H9 (cell line): ENCODE measurements at regions not wholly inside any gene's neighbourhood (a gene's known extent, or its start where the extent isn't known, plus 50 kb on each side); places are given as distances from the start of the nearest gene placed in this dataset.

ENCODE experiments used
- DNase-seq: peaks from one replicate; pipeline ENCODE4 v3.0.0-alpha.2; 2017
- H2AFZ ChIP-seq: one replicate; pipeline ENCODE4 v1.6.1; 2013; ENCODE audit warnings: mild to moderate bottlenecking, low read length, control low read depth, moderate library complexity
- H2AK5ac ChIP-seq: 2 replicates; pipeline ENCODE4 v1.6.1; 2013; ENCODE audit warnings: low read length, control low read depth, mixed read lengths; ENCODE audit not compliant: insufficient read length
- H2BK120ac ChIP-seq: one replicate; pipeline ENCODE4 v1.6.1; 2013; ENCODE audit warnings: low read depth, mild to moderate bottlenecking, low read length, control low read depth, inconsistent platforms; ENCODE audit not compliant: poor library complexity, severe bottlenecking
- H2BK12ac ChIP-seq: 2 replicates; pipeline ENCODE4 v1.6.1; 2013; ENCODE audit warnings: low read length, control low read depth, mixed read lengths, low read depth; ENCODE audit not compliant: insufficient read length
- H2BK15ac ChIP-seq: 2 replicates; pipeline ENCODE4 v1.6.1; 2013; ENCODE audit warnings: low read depth, low read length, control low read depth
- H2BK20ac ChIP-seq: one replicate; pipeline ENCODE4 v1.6.1; 2013; ENCODE audit warnings: low read depth, mild to moderate bottlenecking, low read length, control low read depth, inconsistent platforms; ENCODE audit not compliant: poor library complexity, severe bottlenecking
- H2BK5ac ChIP-seq: 2 replicates; pipeline ENCODE4 v1.6.1; 2013; ENCODE audit warnings: low read length, control low read depth, mixed read lengths; ENCODE audit not compliant: insufficient read length
- H3K14ac ChIP-seq: 2 replicates; pipeline ENCODE4 v1.6.1; 2013; ENCODE audit warnings: low read length, control low read depth; ENCODE audit not compliant: insufficient read depth
- H3K18ac ChIP-seq: 2 replicates; pipeline ENCODE4 v1.6.1; 2013; ENCODE audit warnings: low read depth, mild to moderate bottlenecking, mixed read lengths, low read length, control low read depth; ENCODE audit not compliant: insufficient read length
- H3K23ac ChIP-seq: 2 replicates; pipeline ENCODE4 v1.6.1; 2013; ENCODE audit warnings: low read length, control low read depth, mixed read lengths, low read depth; ENCODE audit not compliant: insufficient read length
- H3K23me2 ChIP-seq: 2 replicates; pipeline ENCODE4 v1.6.1; 2013; ENCODE audit warnings: low read depth, mild to moderate bottlenecking, mixed read lengths, low read length, control low read depth; ENCODE audit not compliant: insufficient read length, poor library complexity, severe bottlenecking
- H3K27ac ChIP-seq: 2 replicates; pipeline ENCODE4 v1.5.1; 2013; ENCODE audit warnings: low read length, control low read depth, mixed read lengths, low read depth; ENCODE audit not compliant: insufficient read length
- H3K27me3 ChIP-seq: 2 replicates; pipeline ENCODE4 v1.6.1; 2013; ENCODE audit warnings: low read length, control low read depth, inconsistent platforms; ENCODE audit not compliant: insufficient read depth
- H3K4ac ChIP-seq: 2 replicates; pipeline ENCODE4 v1.6.1; 2013; ENCODE audit warnings: low read depth, mild to moderate bottlenecking, control low read depth, inconsistent platforms, low read length, moderate library complexity
- H3K4me1 ChIP-seq: 2 replicates; pipeline ENCODE4 v1.6.1; 2013; ENCODE audit warnings: low read length, control low read depth, inconsistent platforms; ENCODE audit not compliant: insufficient read depth
- H3K4me2 ChIP-seq: 2 replicates; pipeline ENCODE4 v1.6.1; 2013; ENCODE audit warnings: low read length, control low read depth, mixed read lengths; ENCODE audit not compliant: insufficient read length, insufficient read depth
- H3K56ac ChIP-seq: 2 replicates; pipeline ENCODE4 v1.6.1; 2013; ENCODE audit warnings: low read depth, mild to moderate bottlenecking, mixed read lengths, low read length, control low read depth; ENCODE audit not compliant: insufficient read length
- H3K79me1 ChIP-seq: 2 replicates; pipeline ENCODE4 v1.6.1; 2013; ENCODE audit warnings: low read depth, mild to moderate bottlenecking, moderate library complexity, low read length, control low read depth, inconsistent platforms; ENCODE audit not compliant: insufficient read depth, poor library complexity, severe bottlenecking
- H3K79me2 ChIP-seq: 2 replicates; pipeline ENCODE4 v1.6.1; 2013; ENCODE audit warnings: low read length, control low read depth, inconsistent platforms; ENCODE audit not compliant: insufficient read depth
- H3K9ac ChIP-seq: 2 replicates; pipeline ENCODE4 v1.6.1; 2013; ENCODE audit warnings: low read length, control low read depth, mixed read lengths; ENCODE audit not compliant: insufficient read length; ENCODE audit errors: extremely low read depth
- H3K9me3 ChIP-seq: one replicate; pipeline ENCODE4 v1.6.1; 2013; ENCODE audit warnings: low read depth, low read length, inconsistent platforms; ENCODE audit not compliant: control insufficient read depth
- H3T11ph ChIP-seq: one replicate; pipeline ENCODE4 v1.6.1; 2013; ENCODE audit warnings: mild to moderate bottlenecking, low read length, control low read depth, inconsistent platforms
- H4K20me1 ChIP-seq: one replicate; pipeline ENCODE4 v1.6.1; 2013; ENCODE audit not compliant: control insufficient read depth, insufficient read length, insufficient read depth
- H4K5ac ChIP-seq: 2 replicates; pipeline ENCODE4 v1.6.1; 2013; ENCODE audit warnings: low read depth, mild to moderate bottlenecking, mixed read lengths, low read length, control low read depth; ENCODE audit not compliant: insufficient read length
- H4K8ac ChIP-seq: replicated peaks from 2 replicates; pipeline ENCODE4 v1.6.1; 2013; ENCODE audit warnings: low read length, control low read depth, mixed read lengths, low read depth; ENCODE audit not compliant: insufficient read length
- H4K91ac ChIP-seq: 2 replicates; pipeline ENCODE4 v1.6.1; 2013; ENCODE audit warnings: low read depth, mild to moderate bottlenecking, moderate library complexity, mixed read lengths, low read length, control low read depth; ENCODE audit not compliant: insufficient read length
- H3K27ac Mint-ChIP-seq, 3 experiments: 2 replicates in 2 of 3; 3 replicates in 1 of 3; pipeline ENCODE4 v1.8.0; 2020 to 2021; ENCODE audit warnings: mixed read lengths in 3 of 3, mild to moderate bottlenecking in 1 of 3, moderate library complexity in 1 of 3
- H3K27me3 Mint-ChIP-seq: 2 replicates; pipeline ENCODE4 v1.8.0; 2021; ENCODE audit warnings: low read depth, mild to moderate bottlenecking, moderate library complexity, mixed read lengths
- H3K36me3 Mint-ChIP-seq, 3 experiments: 2 replicates in 2 of 3; 3 replicates in 1 of 3; pipeline ENCODE4 v1.8.0; 2020 to 2021; ENCODE audit warnings: low read depth in 3 of 3, mixed read lengths in 3 of 3; ENCODE audit not compliant: insufficient read depth in 1 of 3
- H3K4me1 Mint-ChIP-seq, 2 experiments: 2 replicates each; pipeline ENCODE4 v1.8.0; 2020; ENCODE audit warnings: mixed read lengths in 2 of 2
- H3K4me3 Mint-ChIP-seq, 2 experiments: 2 replicates in 1 of 2; 3 replicates in 1 of 2; pipeline ENCODE4 v1.8.0; 2020 to 2021; ENCODE audit warnings: mild to moderate bottlenecking in 2 of 2, mixed read lengths in 2 of 2, moderate library complexity in 1 of 2
- H3K9me3 Mint-ChIP-seq, 2 experiments: 2 replicates in 1 of 2; 3 replicates in 1 of 2; pipeline ENCODE4 v1.8.0; 2020; ENCODE audit warnings: mild to moderate bottlenecking in 2 of 2, mixed read lengths in 2 of 2, moderate library complexity in 1 of 2
- WGBS: extraction: QIAGEN DNeasy Blood & Tissue Kit; methylation state at CpG from one replicate; pipeline ENCODE4 v1.1.7; 2013; ENCODE audit warnings: missing lambda C conversion rate, low lambda C conversion rate, mixed read lengths; ENCODE audit not compliant: insufficient read length; ENCODE audit errors: extremely low coverage; 5-methylcytosine and 5-hydroxymethylcytosine counted together
- TF ChIP-seq, protein P1 (sequence below): fragments of 200-600 bp; sonication (generic); conservative IDR thresholded peaks from 3 replicates; pipeline ENCODE4 v1.8.0; 2021; ENCODE audit warnings: antibody characterized with exemption, mild to moderate bottlenecking

DNA sequence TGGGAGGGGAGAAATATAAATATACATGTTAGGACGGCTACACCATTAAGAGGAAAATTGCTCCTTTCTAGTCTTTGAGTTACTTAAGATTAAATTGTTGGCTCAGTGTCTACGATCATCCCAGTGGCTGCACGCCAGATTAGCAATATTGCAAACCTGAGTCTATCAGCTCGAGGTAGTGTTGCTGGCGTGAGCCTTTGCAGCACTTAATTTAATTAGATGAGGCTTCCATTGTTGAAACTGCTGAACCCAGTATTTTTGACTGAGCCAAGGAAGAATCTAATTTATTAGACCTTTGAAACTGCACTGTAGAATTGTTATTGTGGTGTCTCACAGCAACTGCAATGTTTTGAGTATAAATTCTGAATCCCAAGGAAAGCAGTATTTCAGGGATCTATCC, 782.4 kb upstream of the ROBO1 start:
- Histone ChIP-seq H2AK5ac (no peak overlapping the region), H4K20me1 (no peaks in the 10 kb centered on the region), H3K23me2 (no peaks in the 10 kb centered on the region), H4K5ac (no peak overlapping the region), H3K79me1 (no peaks in the 10 kb centered on the region), H3K27me3 (no peaks in the 10 kb centered on the region), H3K27ac (no peak overlapping the region), H2BK12ac (no peak overlapping the region), H2AFZ (no peak overlapping the region), H3K18ac (no peak overlapping the region), H3K23ac (no peak overlapping the region), H3K9ac (no peak overlapping the region), H2BK20ac (no peak overlapping the region), H2BK15ac (no peak overlapping the region), H2BK5ac (no peak overlapping the region), H3K9me3 (no peaks in the 10 kb centered on the region), H4K8ac (no peak overlapping the region), H3T11ph (no peak overlapping the region), H2BK120ac (no peak overlapping the region), H3K4ac (no peak overlapping the region), H4K91ac (no peak overlapping the region), H3K14ac (no peak overlapping the region), H3K4me1 (no peaks in the 10 kb centered on the region), H3K4me2 (no peak overlapping the region), H3K79me2 (no peaks in the 10 kb centered on the region), H3K56ac (no peak overlapping the region)
- TF ChIP-seq, protein P1, sequence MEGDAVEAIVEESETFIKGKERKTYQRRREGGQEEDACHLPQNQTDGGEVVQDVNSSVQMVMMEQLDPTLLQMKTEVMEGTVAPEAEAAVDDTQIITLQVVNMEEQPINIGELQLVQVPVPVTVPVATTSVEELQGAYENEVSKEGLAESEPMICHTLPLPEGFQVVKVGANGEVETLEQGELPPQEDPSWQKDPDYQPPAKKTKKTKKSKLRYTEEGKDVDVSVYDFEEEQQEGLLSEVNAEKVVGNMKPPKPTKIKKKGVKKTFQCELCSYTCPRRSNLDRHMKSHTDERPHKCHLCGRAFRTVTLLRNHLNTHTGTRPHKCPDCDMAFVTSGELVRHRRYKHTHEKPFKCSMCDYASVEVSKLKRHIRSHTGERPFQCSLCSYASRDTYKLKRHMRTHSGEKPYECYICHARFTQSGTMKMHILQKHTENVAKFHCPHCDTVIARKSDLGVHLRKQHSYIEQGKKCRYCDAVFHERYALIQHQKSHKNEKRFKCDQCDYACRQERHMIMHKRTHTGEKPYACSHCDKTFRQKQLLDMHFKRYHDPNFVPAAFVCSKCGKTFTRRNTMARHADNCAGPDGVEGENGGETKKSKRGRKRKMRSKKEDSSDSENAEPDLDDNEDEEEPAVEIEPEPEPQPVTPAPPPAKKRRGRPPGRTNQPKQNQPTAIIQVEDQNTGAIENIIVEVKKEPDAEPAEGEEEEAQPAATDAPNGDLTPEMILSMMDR = no peak
- H3K4me3 Mint-ChIP-seq = no peak overlapping the region
- WGBS = no CpG with 5 or more reads among the region's 5 CpGs
- H3K9me3 Mint-ChIP-seq = no peaks in the 10 kb centered on the region
- no peaks in the 10 kb centered on the region for H3K4me1 Mint-ChIP-seq
- H3K36me3 Mint-ChIP-seq = no peaks in the 10 kb centered on the region
- H3K27me3 Mint-ChIP-seq = no peaks in the 10 kb centered on the region
- no peak for DNase-seq
- H3K27ac Mint-ChIP-seq = no peak overlapping the region
